Endothelial cell of umbilical vein (primary cell): ENCODE measurements at regions not wholly inside any gene's neighbourhood (a gene's known extent, or its start where the extent isn't known, plus 50 kb on each side); places are given as distances from the start of the nearest gene placed in this dataset.

Source experiments
- CTCF ChIP-seq, 2 donors: IDR thresholded peaks; 1 replicate in 1 of 2; 2 replicates in 1 of 2; pipeline ENCODE4 v1.5.1; 2011; ENCODE audit warnings: low read length in 2 of 2, mild to moderate bottlenecking in 2 of 2, moderate library complexity in 2 of 2, control low read depth in 1 of 2, inconsistent platforms in 1 of 2, low read depth in 1 of 2; ENCODE audit not compliant: insufficient read depth in 1 of 2; ENCODE audit errors: extremely low read depth in 1 of 2
- EZH2 ChIP-seq: IDR thresholded peaks from 2 replicates; pipeline ENCODE4 v1.6.1; 2012; ENCODE audit warnings: borderline replicate concordance, low read depth, mild to moderate bottlenecking, moderate library complexity, low read length, inconsistent platforms; ENCODE audit not compliant: severe bottlenecking
- FOS ChIP-seq: IDR thresholded peaks from 2 replicates; pipeline ENCODE4 v1.6.1; 2011; ENCODE audit warnings: mild to moderate bottlenecking, low read length, moderate library complexity, borderline replicate concordance; ENCODE audit not compliant: insufficient read depth
- GATA2 ChIP-seq: IDR thresholded peaks from 2 replicates; pipeline ENCODE4 v1.7.0; 2011; ENCODE audit warnings: low read depth, mild to moderate bottlenecking, moderate library complexity, mixed read lengths, low read length; ENCODE audit not compliant: insufficient read length, insufficient read depth
- JUN ChIP-seq: IDR thresholded peaks from 2 replicates; pipeline ENCODE4 v1.6.1; 2011; ENCODE audit warnings: borderline replicate concordance, low read depth; ENCODE audit not compliant: insufficient read length, insufficient read depth
- MAX ChIP-seq: IDR thresholded peaks from 2 replicates; pipeline ENCODE4 v1.6.1; 2011; ENCODE audit not compliant: insufficient read depth, insufficient read length
- MYC ChIP-seq: IDR thresholded peaks from one replicate; pipeline ENCODE4 v1.6.1; 2011; ENCODE audit warnings: mild to moderate bottlenecking, low read depth, low read length
- POLR2A ChIP-seq: IDR thresholded peaks from 2 replicates; pipeline ENCODE4 v1.6.1; 2012; ENCODE audit warnings: low read depth, mild to moderate bottlenecking, control low read depth, low read length
- POLR2AphosphoS5 ChIP-seq: IDR thresholded peaks from 2 replicates; pipeline ENCODE4 v1.6.1; 2012; ENCODE audit warnings: low read depth, mild to moderate bottlenecking, control low read depth, low read length, moderate library complexity; ENCODE audit not compliant: insufficient read depth

GRCh38 chr15:101540480-101541239 lies 51.2 kb upstream of the PCSK6 start:
- TF ChIP-seq MYC (no peak), POLR2A (no peak), CTCF (IDR thresholded peaks at IDR 0.05; ENCODE audit: extremely low read depth in 1 of 2, insufficient read depth in 1 of 2, low read depth in 1 of 2, low read length in 2 of 2) (no peak), EZH2 (no peak), MAX (no peak), FOS (no peak), JUN (no peak), POLR2AphosphoS5 (no peak), GATA2 (no peak)
